Loucy (cell line): ENCODE measurements at regions not wholly inside any gene's neighbourhood (a gene's known extent, or its start where the extent isn't known, plus 50 kb on each side); places are given as distances from the start of the nearest gene placed in this dataset.

Experiments
- H2AFZ ChIP-seq: fragments of 200-600 bp; sonication (generic); 2 replicates; pipeline ENCODE4 v1.6.0; 2016; ENCODE audit warnings: antibody characterized with exemption, mild to moderate bottlenecking, low read length, moderate library complexity
- H3F3A ChIP-seq: fragments of 200-600 bp; 2 replicates; pipeline ENCODE4 v1.6.0; 2016; ENCODE audit warnings: antibody characterized with exemption, low read depth, mild to moderate bottlenecking
- H3K27me3 ChIP-seq: fragments of 200-600 bp; sonication (generic); 2 replicates; pipeline ENCODE4 v1.6.1; 2014; ENCODE audit warnings: low read length, mild to moderate bottlenecking; ENCODE audit not compliant: insufficient read depth, poor library complexity, severe bottlenecking
- H3K36me3 ChIP-seq: fragments of 200-600 bp; sonication (generic); 2 replicates; pipeline ENCODE4 v1.6.1; 2016; ENCODE audit warnings: low read length; ENCODE audit not compliant: insufficient read depth
- H3K4me1 ChIP-seq: fragments of 200-600 bp; sonication (generic); 2 replicates; pipeline ENCODE4 v1.5.1; 2014; ENCODE audit warnings: low read length, mild to moderate bottlenecking; ENCODE audit not compliant: insufficient read depth, poor library complexity, severe bottlenecking
- H3K4me2 ChIP-seq: fragments of 200-600 bp; sonication (generic); 2 replicates; pipeline ENCODE4 v1.6.0; 2014; ENCODE audit warnings: antibody characterized with exemption, low read length, low read depth, mild to moderate bottlenecking; ENCODE audit not compliant: poor library complexity, severe bottlenecking
- H3K4me3 ChIP-seq: fragments of 200-600 bp; sonication (generic); 2 replicates; pipeline ENCODE4 v1.5.1; 2014; ENCODE audit warnings: low read length, mild to moderate bottlenecking, mixed read lengths; ENCODE audit not compliant: poor library complexity, severe bottlenecking
- H3K79me2 ChIP-seq: fragments of 200-600 bp; sonication (generic); 2 replicates; pipeline ENCODE4 v1.6.1; 2014; ENCODE audit warnings: low read length; ENCODE audit not compliant: insufficient read depth
- H3K9ac ChIP-seq: fragments of 200-600 bp; sonication (generic); 2 replicates; pipeline ENCODE4 v1.6.0; 2014; ENCODE audit warnings: mild to moderate bottlenecking, low read depth, low read length, moderate library complexity; ENCODE audit not compliant: poor library complexity, severe bottlenecking
- H3K9me2 ChIP-seq: fragments of 200-600 bp; sonication (generic); replicated peaks from 2 replicates; pipeline ENCODE4 v1.6.1; 2016; ENCODE audit warnings: low read depth, low read length, mixed read lengths
- H3K9me3 ChIP-seq: fragments of 200-600 bp; sonication (generic); 2 replicates; pipeline ENCODE4 v1.6.1; 2014; ENCODE audit warnings: mild to moderate bottlenecking, antibody characterized with exemption, low read length, low read depth; ENCODE audit not compliant: insufficient read depth
- H4K20me1 ChIP-seq: fragments of 200-600 bp; sonication (generic); 2 replicates; pipeline ENCODE4 v1.6.0; 2014; ENCODE audit warnings: antibody characterized with exemption, low read length, mild to moderate bottlenecking; ENCODE audit not compliant: insufficient read depth, poor library complexity, severe bottlenecking
- CTCF ChIP-seq: fragments of 200-600 bp; sonication (generic); conservative IDR thresholded peaks from 2 replicates; pipeline ENCODE4 v1.5.1; 2014; ENCODE audit warnings: mild to moderate bottlenecking, antibody characterized with exemption, low read length
- EZH2phosphoT487 ChIP-seq: fragments of 200-600 bp; IDR thresholded peaks from 2 replicates; pipeline ENCODE4 v1.6.1; 2018; ENCODE audit warnings: antibody characterized with exemption, mild to moderate bottlenecking, moderate library complexity, borderline replicate concordance

- Histone ChIP-seq H4K20me1 (no peaks in the 10 kb centered on the region), H3K9me3 (no peaks in the 10 kb centered on the region), H3K4me1 (peaks cover 25% of the 10 kb centered on the region), H2AFZ (no peak overlapping the region), H3K9me2 (no peaks in the 10 kb centered on the region), H3K4me3 (no peak overlapping the region), H3K36me3 (no peaks in the 10 kb centered on the region), H3F3A (0 out of 2 replicates have a peak, but pooled peaks cover 5% of the 10 kb centered on the region), H3K9ac (no peak overlapping the region), H3K27me3 (no peaks in the 10 kb centered on the region), H3K79me2 (no peaks in the 10 kb centered on the region), H3K4me2 (no peak overlapping the region)
- TF ChIP-seq EZH2phosphoT487, result no peak
- TF ChIP-seq CTCF, result no peak
Observed at GRCh38 chr3:126264381-126264780, 84.0 kb upstream of the ALDH1L1 start.

- Histone ChIP-seq H3K9ac (no peak overlapping the region), H3K27me3 (no peaks in the 10 kb centered on the region), H3K4me1 (peaks cover 29% of the 10 kb centered on the region), H3K79me2 (no peaks in the 10 kb centered on the region), H3K4me3 (no peak overlapping the region), H4K20me1 (no peaks in the 10 kb centered on the region), H3K9me2 (no peaks in the 10 kb centered on the region), H3K9me3 (no peaks in the 10 kb centered on the region), H3K4me2 (no peak overlapping the region), H3K36me3 (no peaks in the 10 kb centered on the region), H3F3A (peaks cover 7% of the 10 kb centered on the region; the same call in 1 of the 2 replicates), H2AFZ (no peak overlapping the region)
- TF ChIP-seq EZH2phosphoT487 (no peak), CTCF (no peak)
Observed at GRCh38 chr3:126263971-126264370, 83.6 kb upstream of the ALDH1L1 start.

- Histone ChIP-seq H3K9me3 (no peaks in the 10 kb centered on the region), H3K4me2 (no peak overlapping the region), H3K9me2 (no peaks in the 10 kb centered on the region), H3K4me1 (peaks cover 34% of the 10 kb centered on the region), H3K4me3 (no peak overlapping the region), H3K79me2 (no peaks in the 10 kb centered on the region), H2AFZ (no peak overlapping the region), H3K9ac (no peak overlapping the region), H3K27me3 (no peaks in the 10 kb centered on the region), H3K36me3 (no peaks in the 10 kb centered on the region), H4K20me1 (no peaks in the 10 kb centered on the region), H3F3A (peaks cover 8% of the 10 kb centered on the region; the same call in 1 of the 2 replicates)
- TF ChIP-seq EZH2phosphoT487 (no peak), CTCF (no peak)
Observed at GRCh38 chr3:126263539-126263938, 83.2 kb upstream of the ALDH1L1 start.
